Kasumi-1 (cell line): ENCODE measurements at regions not wholly inside any gene's neighbourhood (a gene's known extent, or its start where the extent isn't known, plus 50 kb on each side); places are given as distances from the start of the nearest gene placed in this dataset.

Experiments
- DNase-seq, 2 experiments: peaks; one replicate each; lab custom pipeline; 2025; lab: John Stamatoyannopoulos, UW

GRCh38 chr11:127412234-127412633 is 411.7 kb upstream of the KIRREL3 start:
- no peak for DNase-seq

GRCh38 chr11:127411283-127411682 is 410.7 kb upstream of the KIRREL3 start:
- DNase-seq: no peak

GRCh38 chr11:127395034-127395433 is 394.5 kb upstream of the KIRREL3 start:
- no peak for DNase-seq

GRCh38 chr11:127393460-127393997 is 393.0 kb upstream of the KIRREL3 start:
- no peak for DNase-seq

- no peak for DNase-seq
Observed at GRCh38 chr11:127392575-127392974, 392.0 kb upstream of the KIRREL3 start.

GRCh38 chr11:127390465-127390864 is 389.9 kb upstream of the KIRREL3 start:
- no peak for DNase-seq

GRCh38 chr11:127385071-127385470 is 384.5 kb upstream of the KIRREL3 start:
- no peak for DNase-seq

GRCh38 chr11:127383026-127383425 is 382.5 kb upstream of the KIRREL3 start:
- no peak for DNase-seq

- no peak for DNase-seq
Observed at GRCh38 chr11:127381247-127381646, 380.7 kb upstream of the KIRREL3 start.

- DNase-seq: no peak
Observed at GRCh38 chr11:127379686-127380085, 379.1 kb upstream of the KIRREL3 start.

- no peak for DNase-seq
Observed at GRCh38 chr11:127376301-127376700, 375.7 kb upstream of the KIRREL3 start.

GRCh38 chr11:127369356-127369755 is 368.8 kb upstream of the KIRREL3 start:
- DNase-seq: no peak

GRCh38 chr11:127362754-127363308 is 362.3 kb upstream of the KIRREL3 start:
- DNase-seq: no peak

GRCh38 chr11:127358160-127358559 is 357.6 kb upstream of the KIRREL3 start:
- DNase-seq: no peak

GRCh38 chr11:127350476-127350875 is 349.9 kb upstream of the KIRREL3 start:
- no peak for DNase-seq

- DNase-seq: peak; percentile 24 to 35
Observed at GRCh38 chr11:127345819-127346459, 345.4 kb upstream of the KIRREL3 start.

- DNase-seq: no peak
Observed at GRCh38 chr11:127340438-127340837, 339.9 kb upstream of the KIRREL3 start.

GRCh38 chr11:127339376-127339775 is 338.8 kb upstream of the KIRREL3 start:
- no peak for DNase-seq

GRCh38 chr11:127338380-127339259 is 338.1 kb upstream of the KIRREL3 start:
- DNase-seq: no peak

GRCh38 chr11:127334466-127334865 is 333.9 kb upstream of the KIRREL3 start:
- no peak for DNase-seq

GRCh38 chr11:127332896-127333295 is 332.3 kb upstream of the KIRREL3 start:
- no peak for DNase-seq

- no peak for DNase-seq
Observed at GRCh38 chr11:127330044-127330443, 329.5 kb upstream of the KIRREL3 start.

- no peak for DNase-seq
Observed at GRCh38 chr11:127308291-127308690, 307.7 kb upstream of the KIRREL3 start.
